Endothelial cell of umbilical vein (primary cell): ENCODE measurements at regions not wholly inside any gene's neighbourhood (a gene's known extent, or its start where the extent isn't known, plus 50 kb on each side); places are given as distances from the start of the nearest gene placed in this dataset.

Experiments
- EZH2 ChIP-seq: IDR thresholded peaks from 2 replicates; pipeline ENCODE4 v1.6.1; 2012; ENCODE audit warnings: borderline replicate concordance, low read depth, mild to moderate bottlenecking, moderate library complexity, low read length, inconsistent platforms; ENCODE audit not compliant: severe bottlenecking
- GATA2 ChIP-seq: IDR thresholded peaks from 2 replicates; pipeline ENCODE4 v1.7.0; 2011; ENCODE audit warnings: low read depth, mild to moderate bottlenecking, moderate library complexity, mixed read lengths, low read length; ENCODE audit not compliant: insufficient read length, insufficient read depth
- JUN ChIP-seq: IDR thresholded peaks from 2 replicates; pipeline ENCODE4 v1.6.1; 2011; ENCODE audit warnings: borderline replicate concordance, low read depth; ENCODE audit not compliant: insufficient read length, insufficient read depth
- POLR2A ChIP-seq: IDR thresholded peaks from 2 replicates; pipeline ENCODE4 v1.6.1; 2012; ENCODE audit warnings: low read depth, mild to moderate bottlenecking, control low read depth, low read length
- POLR2AphosphoS5 ChIP-seq: IDR thresholded peaks from 2 replicates; pipeline ENCODE4 v1.6.1; 2012; ENCODE audit warnings: low read depth, mild to moderate bottlenecking, control low read depth, low read length, moderate library complexity; ENCODE audit not compliant: insufficient read depth
- TF ChIP-seq, protein P1 (sequence below), 2 donors: IDR thresholded peaks; 1 replicate in 1 of 2; 2 replicates in 1 of 2; pipeline ENCODE4 v1.5.1; 2011; ENCODE audit warnings: low read length in 2 of 2, mild to moderate bottlenecking in 2 of 2, moderate library complexity in 2 of 2, control low read depth in 1 of 2, inconsistent platforms in 1 of 2, low read depth in 1 of 2; ENCODE audit not compliant: insufficient read depth in 1 of 2; ENCODE audit errors: extremely low read depth in 1 of 2

DNA sequence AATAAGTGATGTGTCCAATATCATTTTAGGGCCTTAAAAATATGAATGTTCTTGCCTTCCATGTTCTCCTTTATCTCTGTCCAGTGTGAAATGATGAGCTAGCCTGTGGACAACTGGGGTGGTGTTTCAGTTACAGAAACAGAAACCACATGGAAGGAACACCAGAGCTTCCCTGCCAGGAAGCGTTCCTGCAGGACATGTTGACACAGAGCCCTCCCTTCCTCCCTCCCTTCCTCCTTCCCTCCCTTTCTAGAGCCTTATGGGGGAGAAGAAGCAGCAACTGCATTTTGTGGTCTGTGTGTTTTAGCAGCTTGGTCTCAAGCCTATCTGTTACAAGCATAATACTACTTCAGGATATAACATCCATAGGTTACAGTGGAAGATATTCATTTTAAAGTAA is 539.7 kb upstream of the NETO1 start:
- TF ChIP-seq, protein P1, sequence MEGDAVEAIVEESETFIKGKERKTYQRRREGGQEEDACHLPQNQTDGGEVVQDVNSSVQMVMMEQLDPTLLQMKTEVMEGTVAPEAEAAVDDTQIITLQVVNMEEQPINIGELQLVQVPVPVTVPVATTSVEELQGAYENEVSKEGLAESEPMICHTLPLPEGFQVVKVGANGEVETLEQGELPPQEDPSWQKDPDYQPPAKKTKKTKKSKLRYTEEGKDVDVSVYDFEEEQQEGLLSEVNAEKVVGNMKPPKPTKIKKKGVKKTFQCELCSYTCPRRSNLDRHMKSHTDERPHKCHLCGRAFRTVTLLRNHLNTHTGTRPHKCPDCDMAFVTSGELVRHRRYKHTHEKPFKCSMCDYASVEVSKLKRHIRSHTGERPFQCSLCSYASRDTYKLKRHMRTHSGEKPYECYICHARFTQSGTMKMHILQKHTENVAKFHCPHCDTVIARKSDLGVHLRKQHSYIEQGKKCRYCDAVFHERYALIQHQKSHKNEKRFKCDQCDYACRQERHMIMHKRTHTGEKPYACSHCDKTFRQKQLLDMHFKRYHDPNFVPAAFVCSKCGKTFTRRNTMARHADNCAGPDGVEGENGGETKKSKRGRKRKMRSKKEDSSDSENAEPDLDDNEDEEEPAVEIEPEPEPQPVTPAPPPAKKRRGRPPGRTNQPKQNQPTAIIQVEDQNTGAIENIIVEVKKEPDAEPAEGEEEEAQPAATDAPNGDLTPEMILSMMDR (IDR thresholded peaks at IDR 0.05; ENCODE audit: extremely low read depth in 1 of 2, insufficient read depth in 1 of 2, low read depth in 1 of 2, low read length in 2 of 2): no peak
- TF ChIP-seq JUN: no peak
- TF ChIP-seq EZH2: no peak
- TF ChIP-seq POLR2A: no peak
- no peak for TF ChIP-seq POLR2AphosphoS5
- no peak for TF ChIP-seq GATA2
